ENCODE measurements at regions not wholly inside any gene's neighbourhood (a gene's known extent, or its start where the extent isn't known, plus 50 kb on each side); places are given as distances from the start of the nearest gene placed in this dataset.

DNA sequence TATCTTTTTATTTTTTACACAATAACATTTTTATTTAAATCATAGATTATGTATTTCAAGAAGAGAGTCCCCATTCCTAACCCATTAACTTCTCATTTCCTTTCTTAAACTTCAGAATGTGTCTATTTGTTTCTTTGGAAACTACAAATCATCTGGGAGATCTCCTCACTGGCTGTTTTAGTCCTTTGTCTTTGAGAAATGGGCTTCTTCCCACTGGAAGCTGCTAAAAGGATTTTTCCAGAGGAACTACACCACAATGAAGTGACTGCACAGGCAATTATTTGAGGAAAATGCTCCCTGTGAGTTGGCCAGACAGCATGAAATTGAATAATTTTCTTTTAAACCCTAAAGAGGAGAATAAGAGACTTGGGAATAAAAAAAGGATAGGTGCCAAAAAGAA lies 119.1 kb downstream of the TENT5A start:
- FAIRE-seq: no peak

DNA sequence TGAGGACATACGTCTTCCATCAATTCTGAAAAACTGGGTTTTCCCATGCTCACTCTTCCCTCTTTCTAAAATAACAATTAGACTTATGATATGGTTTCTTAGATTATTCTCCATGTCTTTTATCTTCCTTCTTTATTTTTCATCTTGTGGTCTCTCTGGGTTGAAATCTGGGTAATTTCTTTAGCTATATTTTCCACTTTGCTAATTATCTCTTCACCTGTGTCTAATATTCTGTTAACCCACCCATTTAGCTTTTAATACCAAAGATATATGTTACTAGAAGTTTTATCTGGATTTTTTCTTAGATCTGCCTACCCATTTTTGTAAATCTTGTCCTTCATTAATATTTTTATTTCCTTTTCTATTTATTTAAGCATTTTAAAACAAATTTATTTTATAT lies 121.8 kb downstream of the TENT5A start:
- H3K4me3 ChIP-seq: no peak overlapping the region
- ChIA-PET POLR2A (no interaction called here), CTCF (no interaction called here)
- no peak overlapping the region for H3K27ac ChIP-seq
- DNase-seq (ENCODE audit: low read depth in 1 of 2, low spot score in 1 of 2) (no peak), FAIRE-seq (no peak), ATAC-seq (no peak)
- H3K4me1 ChIP-seq: no peaks in the 10 kb centered on the region
- no peaks in the 10 kb centered on the region for H3K9me3 ChIP-seq
- 41% methylated on average over 1 of the region's 1 CpG for WGBS (ENCODE audit: missing lambda C conversion rate)
- H3K4me2 ChIP-seq: no peak overlapping the region
- TF ChIP-seq, protein P1, sequence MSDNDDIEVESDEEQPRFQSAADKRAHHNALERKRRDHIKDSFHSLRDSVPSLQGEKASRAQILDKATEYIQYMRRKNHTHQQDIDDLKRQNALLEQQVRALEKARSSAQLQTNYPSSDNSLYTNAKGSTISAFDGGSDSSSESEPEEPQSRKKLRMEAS (IDR thresholded peaks at IDR 0.05): no peak
- TF ChIP-seq KDM5A (IDR thresholded peaks at IDR 0.05) (no peak), JUN (IDR thresholded peaks at IDR 0.05) (no peak), NPAS2 (CRISPR knock-in tag; IDR thresholded peaks at IDR 0.05; ENCODE audit: borderline replicate concordance) (no peak), FOXS1 (CRISPR knock-in tag; IDR thresholded peaks at IDR 0.05) (no peak), FOSB (CRISPR knock-in tag; IDR thresholded peaks at IDR 0.05) (no peak), RFX5 (IDR thresholded peaks at IDR 0.05) (no peak)

More for the DNA sequence above, 119.1 kb downstream of the TENT5A start:
- no peak overlapping the region for H3K4me2 ChIP-seq
- no peak for TF ChIP-seq MAFK (IDR thresholded peaks at IDR 0.05; ENCODE audit: partially characterized antibody)
- TF ChIP-seq CHD4 (IDR thresholded peaks at IDR 0.05; ENCODE audit: borderline replicate concordance): no peak
- no peak for TF ChIP-seq CHD2 (IDR thresholded peaks at IDR 0.05; ENCODE audit: low read length, partially characterized antibody)
- no peak for TF ChIP-seq HEYL (CRISPR knock-in tag; IDR thresholded peaks at IDR 0.05)
- no peak for TF ChIP-seq HDAC2 (IDR thresholded peaks at IDR 0.05)
- TF ChIP-seq GATA3 (IDR thresholded peaks at IDR 0.05; ENCODE audit: borderline replicate concordance): no peak
- TF ChIP-seq ZC3H11A (IDR thresholded peaks at IDR 0.05): no peak
- no peak for TF ChIP-seq MYC (IDR thresholded peaks at IDR 0.05; ENCODE audit: borderline replicate concordance, low read length)
- no peak for TF ChIP-seq ZNF302 (CRISPR knock-in tag; IDR thresholded peaks at IDR 0.05)
- no peak for TF ChIP-seq BHLHE40 (IDR thresholded peaks at IDR 0.05; ENCODE audit: low read depth, low read length)
- no peak for TF ChIP-seq POLR2A (IDR thresholded peaks at IDR 0.05; ENCODE audit: low read length)
- no peak for TF ChIP-seq USF2 (IDR thresholded peaks at IDR 0.05)
- TF ChIP-seq, protein P2, sequence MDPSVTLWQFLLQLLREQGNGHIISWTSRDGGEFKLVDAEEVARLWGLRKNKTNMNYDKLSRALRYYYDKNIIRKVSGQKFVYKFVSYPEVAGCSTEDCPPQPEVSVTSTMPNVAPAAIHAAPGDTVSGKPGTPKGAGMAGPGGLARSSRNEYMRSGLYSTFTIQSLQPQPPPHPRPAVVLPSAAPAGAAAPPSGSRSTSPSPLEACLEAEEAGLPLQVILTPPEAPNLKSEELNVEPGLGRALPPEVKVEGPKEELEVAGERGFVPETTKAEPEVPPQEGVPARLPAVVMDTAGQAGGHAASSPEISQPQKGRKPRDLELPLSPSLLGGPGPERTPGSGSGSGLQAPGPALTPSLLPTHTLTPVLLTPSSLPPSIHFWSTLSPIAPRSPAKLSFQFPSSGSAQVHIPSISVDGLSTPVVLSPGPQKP (IDR thresholded peaks at IDR 0.05; ENCODE audit: low read depth, low read length): no peak
- H3K4me1 ChIP-seq: no peaks in the 10 kb centered on the region
- DNase-seq (ENCODE audit: low read depth in 1 of 2, low spot score in 1 of 2) (no peak), ATAC-seq (no peak)
- H3K4me3 ChIP-seq: no peak overlapping the region
- ChIA-PET CTCF (no interaction called here), POLR2A (no interaction called here)
- no peaks in the 10 kb centered on the region for H3K9me3 ChIP-seq
- H3K27ac ChIP-seq: no peak overlapping the region

- POLR2A ChIA-PET: no interaction called here
- no peak for FAIRE-seq
- no peak for ATAC-seq
These were observed 127.3 kb downstream of the TENT5A start for GRCh38 chr6:81625216-81625615.

More at GRCh38 chr6:81625216-81625615, 127.3 kb downstream of the TENT5A start:
- CTCF ChIA-PET: no interaction called here
- TF ChIP-seq MAFK (IDR thresholded peaks at IDR 0.05; ENCODE audit: partially characterized antibody): no peak
- TF ChIP-seq, protein P2 (IDR thresholded peaks at IDR 0.05; ENCODE audit: low read depth, low read length): no peak
- TF ChIP-seq NPAS2 (CRISPR knock-in tag; IDR thresholded peaks at IDR 0.05; ENCODE audit: borderline replicate concordance): no peak
- TF ChIP-seq, protein P3, sequence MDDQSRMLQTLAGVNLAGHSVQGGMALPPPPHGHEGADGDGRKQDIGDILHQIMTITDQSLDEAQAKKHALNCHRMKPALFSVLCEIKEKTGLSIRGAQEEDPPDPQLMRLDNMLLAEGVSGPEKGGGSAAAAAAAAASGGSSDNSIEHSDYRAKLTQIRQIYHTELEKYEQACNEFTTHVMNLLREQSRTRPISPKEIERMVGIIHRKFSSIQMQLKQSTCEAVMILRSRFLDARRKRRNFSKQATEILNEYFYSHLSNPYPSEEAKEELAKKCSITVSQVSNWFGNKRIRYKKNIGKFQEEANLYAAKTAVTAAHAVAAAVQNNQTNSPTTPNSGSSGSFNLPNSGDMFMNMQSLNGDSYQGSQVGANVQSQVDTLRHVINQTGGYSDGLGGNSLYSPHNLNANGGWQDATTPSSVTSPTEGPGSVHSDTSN (IDR thresholded peaks at IDR 0.05): no peak
- no peak overlapping the region for H3K4me2 ChIP-seq
- no peak for DNase-seq (ENCODE audit: low read depth in 1 of 2, low spot score in 1 of 2)
- no peak overlapping the region for H3K4me3 ChIP-seq
- no peaks in the 10 kb centered on the region for H3K9me3 ChIP-seq
- WGBS (ENCODE audit: missing lambda C conversion rate): 72% methylated on average over 1 of the region's 1 CpG
- no peak overlapping the region for H3K27ac ChIP-seq
- H3K4me1 ChIP-seq: no peaks in the 10 kb centered on the region
